Hepatocyte (in vitro differentiated cells): ENCODE measurements at regions not wholly inside any gene's neighbourhood (a gene's known extent, or its start where the extent isn't known, plus 50 kb on each side); places are given as distances from the start of the nearest gene placed in this dataset.

Experiments used
- DNase-seq: peaks from one replicate; pipeline ENCODE4 v3.0.0-alpha.2; 2016; ENCODE audit warnings: low spot score
- H2AFZ ChIP-seq: fragments of 200-600 bp; sonication (generic); 2 replicates; pipeline ENCODE4 v1.6.0; 2016; ENCODE audit warnings: antibody characterized with exemption, mild to moderate bottlenecking
- H3K27ac ChIP-seq: fragments of 200-600 bp; sonication (generic); 2 replicates; pipeline ENCODE4 v1.5.1; 2016; ENCODE audit warnings: mild to moderate bottlenecking
- H3K27me3 ChIP-seq: fragments of 200-600 bp; sonication (generic); 2 replicates; pipeline ENCODE4 v1.6.1; 2016
- H3K36me3 ChIP-seq: fragments of 200-600 bp; sonication (generic); replicated peaks from 2 replicates; pipeline ENCODE4 v1.5.1; 2016; ENCODE audit warnings: low read depth; ENCODE audit not compliant: insufficient read depth
- H3K4me1 ChIP-seq: fragments of 200-600 bp; sonication (generic); 2 replicates; pipeline ENCODE4 v1.5.1; 2016; ENCODE audit warnings: mild to moderate bottlenecking, moderate library complexity; ENCODE audit not compliant: insufficient read depth
- H3K4me2 ChIP-seq: fragments of 200-600 bp; sonication (generic); 2 replicates; pipeline ENCODE4 v1.6.0; 2016
- H3K4me3 ChIP-seq: fragments of 200-600 bp; sonication (generic); 2 replicates; pipeline ENCODE4 v1.5.1; 2016; ENCODE audit warnings: mild to moderate bottlenecking
- H3K79me2 ChIP-seq: fragments of 200-600 bp; sonication (generic); 2 replicates; pipeline ENCODE4 v1.6.0; 2017; ENCODE audit warnings: mild to moderate bottlenecking
- H3K9me2 ChIP-seq: fragments of 200-600 bp; sonication (generic); replicated peaks from 2 replicates; pipeline ENCODE4 v1.6.0; 2017; ENCODE audit warnings: mild to moderate bottlenecking; ENCODE audit not compliant: insufficient read depth
- H3K9me3 ChIP-seq: fragments of 200-600 bp; sonication (generic); 2 replicates; pipeline ENCODE4 v1.5.1; 2016; ENCODE audit warnings: low read depth, mild to moderate bottlenecking
- H4K20me1 ChIP-seq: fragments of 200-600 bp; sonication (generic); 2 replicates; pipeline ENCODE4 v1.6.0; 2016; ENCODE audit warnings: mild to moderate bottlenecking; ENCODE audit not compliant: insufficient read depth, poor library complexity, severe bottlenecking
- CTCF ChIP-seq: fragments of 200-600 bp; sonication (generic); IDR thresholded peaks from 2 replicates; pipeline ENCODE4 v1.5.1; 2016; ENCODE audit warnings: antibody characterized with exemption, mild to moderate bottlenecking; ENCODE audit not compliant: poor library complexity
- EZH2 ChIP-seq: fragments of 200-600 bp; sonication (generic); IDR thresholded peaks from 2 replicates; pipeline ENCODE4 v1.6.1; 2016; ENCODE audit warnings: antibody characterized with exemption, mild to moderate bottlenecking, borderline replicate concordance
- EZH2phosphoT487 ChIP-seq: fragments of 200-600 bp; sonication (generic); IDR thresholded peaks from one replicate; pipeline ENCODE4 v1.6.1; 2018; ENCODE audit warnings: antibody characterized with exemption, mild to moderate bottlenecking, low read depth, moderate library complexity; ENCODE audit not compliant: unreplicated experiment, severe bottlenecking
- WGBS: methylation state at CpG from one replicate; pipeline ENCODE4 v1.1.6; 2016; ENCODE audit warnings: low lambda C conversion rate; ENCODE audit errors: missing lambda C conversion rate; 5-methylcytosine and 5-hydroxymethylcytosine counted together

DNA sequence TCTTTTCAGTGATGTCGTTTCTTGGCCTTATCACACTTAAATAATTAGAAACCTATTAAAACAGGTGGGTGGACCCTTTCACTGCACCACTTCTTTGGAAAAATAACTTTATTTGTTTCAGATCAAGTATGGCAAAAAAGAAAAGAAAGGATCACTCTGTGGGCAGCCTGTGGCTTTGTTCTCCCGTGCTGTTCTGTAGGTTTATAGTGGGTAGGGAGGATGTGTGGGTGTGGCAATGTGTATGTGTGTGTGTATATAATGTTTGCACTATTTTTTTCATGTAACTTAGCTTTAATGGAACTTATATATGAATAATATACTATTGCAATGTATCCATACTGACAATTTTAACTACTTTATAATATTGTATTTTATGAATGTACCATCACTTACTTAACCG is 85.9 kb downstream of the ACTBL2 start:
- H3K79me2 ChIP-seq: no peaks in the 10 kb centered on the region
- H3K9me2 ChIP-seq: no peaks in the 10 kb centered on the region
- H3K27ac ChIP-seq: no peak overlapping the region
- H3K4me1 ChIP-seq: no peaks in the 10 kb centered on the region
- H3K9me3 ChIP-seq: peaks cover 7% of the 10 kb centered on the region
- no peak overlapping the region for H2AFZ ChIP-seq
- no peak overlapping the region for H3K4me2 ChIP-seq
- H3K36me3 ChIP-seq: no peaks in the 10 kb centered on the region
- WGBS: 78% methylated on average over 3 of the region's 3 CpGs
- no peaks in the 10 kb centered on the region for H4K20me1 ChIP-seq
- TF ChIP-seq CTCF: no peak
- TF ChIP-seq EZH2: no peak
- no peak for TF ChIP-seq EZH2phosphoT487
- no peak for DNase-seq
- no peaks in the 10 kb centered on the region for H3K27me3 ChIP-seq
- no peak overlapping the region for H3K4me3 ChIP-seq

GRCh38 chr5:57394421-57395210 is 88.0 kb downstream of the ACTBL2 start:
- no peak for TF ChIP-seq EZH2
- TF ChIP-seq CTCF: no peak
- TF ChIP-seq EZH2phosphoT487: no peak
- Histone ChIP-seq H3K9me3 (no peaks in the 10 kb centered on the region), H4K20me1 (no peaks in the 10 kb centered on the region), H3K4me3 (no peak overlapping the region), H3K27me3 (no peaks in the 10 kb centered on the region), H3K4me2 (no peak overlapping the region), H3K27ac (no peak overlapping the region), H3K9me2 (no peaks in the 10 kb centered on the region), H2AFZ (no peak overlapping the region), H3K4me1 (no peaks in the 10 kb centered on the region), H3K79me2 (no peaks in the 10 kb centered on the region), H3K36me3 (no peaks in the 10 kb centered on the region)
- no peak for DNase-seq
- WGBS: 90% methylated on average over 5 of the region's 5 CpGs

GRCh38 chr5:57386958-57387357 is 95.7 kb downstream of the ACTBL2 start:
- H3K27ac ChIP-seq: no peak overlapping the region
- 60% methylated on average over 2 of the region's 2 CpGs for whole genome bisulfite sequencing
- H3K79me2 ChIP-seq: no peaks in the 10 kb centered on the region
- H3K27me3 ChIP-seq: no peaks in the 10 kb centered on the region
- no peaks in the 10 kb centered on the region for H3K4me1 ChIP-seq
- H3K4me2 ChIP-seq: no peak overlapping the region
- H3K36me3 ChIP-seq: no peaks in the 10 kb centered on the region
- DNase-seq: peak; percentile 42
- H3K4me3 ChIP-seq: no peak overlapping the region
- no peak for TF ChIP-seq EZH2phosphoT487
- TF ChIP-seq EZH2: no peak
- no peak for TF ChIP-seq CTCF
- H3K9me3 ChIP-seq: no peaks in the 10 kb centered on the region
- no peak overlapping the region for H2AFZ ChIP-seq
- no peaks in the 10 kb centered on the region for H4K20me1 ChIP-seq
- no peaks in the 10 kb centered on the region for H3K9me2 ChIP-seq
